HK-2 (cell line): ENCODE measurements at regions not wholly inside any gene's neighbourhood (a gene's known extent, or its start where the extent isn't known, plus 50 kb on each side); places are given as distances from the start of the nearest gene placed in this dataset.
"Not testable (repeated sequence)": the region's sequence is repeated elsewhere in the genome, so short reads cannot be mapped to it uniquely, and the experiment has no call there.

ENCODE experiments used
- DNase-seq: peaks from one replicate; pipeline ENCODE4 v3.0.0-alpha.2; 2018; ENCODE audit not compliant: unreplicated experiment

DNA sequence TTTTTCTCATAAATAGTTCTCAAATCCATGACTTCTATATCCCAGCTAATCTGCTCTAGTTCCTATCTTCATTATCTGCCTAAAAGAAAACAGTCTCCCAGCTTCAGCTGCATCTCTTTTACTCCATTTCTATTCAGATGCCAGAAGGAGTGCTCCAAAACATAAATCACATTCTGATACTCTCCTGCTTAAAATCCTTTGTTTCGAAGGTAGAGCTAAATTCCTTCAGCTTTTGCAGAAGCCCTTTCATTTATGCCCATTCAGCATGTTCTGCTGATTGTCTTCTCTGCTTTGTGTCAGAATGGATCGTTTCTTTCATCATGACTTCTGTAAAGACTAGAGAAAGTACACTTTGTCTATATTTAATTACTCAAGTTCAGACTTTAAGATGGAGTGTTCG lies 440.1 kb upstream of the SMIM31 start:
- DNase-seq = no peak

GRCh38 chr4:164318350-164318749 lies 435.6 kb upstream of the SMIM31 start:
- no peak for DNase-seq

DNA sequence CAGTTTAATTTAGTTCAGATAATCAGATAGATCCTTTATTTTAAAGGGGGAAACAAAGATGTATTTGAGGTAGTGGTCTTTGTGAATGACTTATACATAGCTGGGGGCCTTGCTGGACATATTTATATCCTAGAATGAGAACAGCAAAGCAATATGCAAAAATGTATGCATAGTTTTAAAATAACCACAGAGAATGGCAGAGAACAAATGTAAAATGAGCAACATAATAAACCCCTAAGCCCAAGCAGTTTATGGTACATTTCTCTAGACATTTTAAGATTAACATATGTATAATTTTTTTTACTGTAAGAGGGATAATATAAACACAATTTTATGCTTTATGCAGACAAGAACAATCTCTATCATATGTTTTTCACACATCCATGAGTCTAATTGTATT lies 434.2 kb upstream of the SMIM31 start:
- no peak for DNase-seq

- no peak for DNase-seq
These were observed 433.1 kb upstream of the SMIM31 start for GRCh38 chr4:164320847-164321246.

- DNase-seq = no peak
These were observed 427.9 kb upstream of the SMIM31 start for GRCh38 chr4:164326056-164326455.

DNA sequence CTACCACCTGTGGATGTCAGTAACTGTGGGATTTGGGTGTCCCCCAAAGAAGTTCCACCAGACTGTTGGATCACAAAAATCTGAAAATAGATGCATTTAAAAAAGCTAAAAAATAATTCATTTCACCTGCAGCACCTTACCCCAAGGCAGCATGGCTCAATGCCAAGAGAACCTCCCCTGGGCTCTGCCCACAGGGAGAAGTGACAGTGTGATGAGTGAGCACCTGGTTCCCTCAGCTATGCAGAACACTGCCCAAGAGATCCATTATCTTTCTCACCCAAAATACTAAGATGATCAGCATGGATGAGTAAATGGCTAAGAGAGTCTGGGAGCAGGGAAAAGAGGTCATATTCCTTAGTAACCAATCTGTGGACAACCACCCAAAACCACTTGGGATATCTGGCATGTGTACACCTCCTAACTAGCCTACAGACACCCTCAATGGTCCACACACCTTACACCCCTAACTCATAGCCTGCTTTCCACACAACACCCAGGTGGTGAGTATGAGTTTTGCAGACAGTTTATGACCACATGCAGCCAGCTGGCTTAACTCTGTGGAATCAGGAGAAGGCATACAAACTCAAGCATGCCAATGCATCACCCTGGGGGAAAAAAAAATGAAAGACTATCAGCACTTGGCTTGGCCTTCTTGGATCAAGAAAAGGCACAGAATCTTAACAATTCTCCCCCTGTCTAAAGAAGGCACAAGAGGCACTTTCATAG lies 416.5 kb upstream of the SMIM31 start:
- DNase-seq = no peak

- DNase-seq = no peak
These were observed 410.4 kb upstream of the SMIM31 start for GRCh38 chr4:164343472-164343976.

DNA sequence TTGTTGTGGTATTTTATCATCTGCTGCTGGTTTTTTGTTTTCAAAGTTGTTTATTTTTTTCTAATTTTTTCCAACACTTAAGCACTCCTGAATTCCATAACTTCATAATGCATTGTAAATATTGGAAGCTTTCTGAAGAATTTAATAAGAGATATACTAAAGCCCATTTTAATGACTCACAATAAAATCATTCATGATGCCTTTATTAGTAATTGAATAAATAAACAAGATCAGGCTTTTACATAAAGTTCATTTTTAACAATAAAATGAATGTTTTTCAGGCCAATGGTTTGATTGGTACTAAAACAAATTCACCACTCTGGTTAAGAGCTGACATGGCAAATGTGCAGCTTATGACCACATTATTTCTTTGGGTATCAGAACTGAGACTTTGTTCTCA lies 408.2 kb upstream of the SMIM31 start:
- no peak for DNase-seq

DNA sequence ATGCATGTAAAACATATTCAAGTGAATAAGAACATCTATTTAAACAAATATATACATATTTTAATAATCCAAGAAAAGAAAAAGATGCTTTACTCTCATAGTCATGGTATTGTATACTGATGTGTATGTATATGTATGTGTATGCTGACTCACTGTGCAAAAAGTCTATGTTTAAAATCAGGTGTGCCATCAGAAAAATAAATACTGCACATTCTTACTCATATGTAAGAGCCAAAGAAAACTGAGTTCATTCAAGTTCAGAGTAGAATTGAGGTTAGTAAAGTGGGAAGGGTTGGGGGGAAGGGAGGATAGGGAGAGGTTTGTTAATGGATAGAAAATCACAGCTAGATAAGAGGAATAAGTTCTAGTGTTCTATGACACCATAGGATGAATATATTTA lies 403.9 kb upstream of the SMIM31 start:
- DNase-seq = no peak

- DNase-seq = not testable (repeated sequence)
These were observed 403.2 kb upstream of the SMIM31 start for GRCh38 chr4:164350716-164351115.

DNA sequence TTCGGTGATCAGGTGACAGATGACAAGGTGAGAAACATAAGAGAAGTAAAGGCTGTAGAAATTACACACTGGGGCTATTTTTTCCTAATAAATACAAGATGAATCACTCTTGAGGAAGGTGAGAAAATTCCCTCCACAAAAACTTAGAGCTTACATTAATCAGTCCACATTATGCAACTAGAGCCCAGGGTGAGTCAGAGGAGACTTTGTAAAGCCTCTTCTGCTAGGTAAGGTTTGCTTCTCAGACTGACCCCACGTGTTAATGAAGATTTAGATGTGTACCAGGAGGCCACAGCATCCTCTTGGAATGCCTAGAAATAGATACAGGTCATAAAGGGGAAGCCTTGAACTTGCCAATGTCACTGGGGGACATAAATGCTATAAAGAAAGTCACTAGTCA lies 396.0 kb upstream of the SMIM31 start:
- DNase-seq = no peak

GRCh38 chr4:164358400-164358799 lies 395.5 kb upstream of the SMIM31 start:
- DNase-seq = no peak

DNA sequence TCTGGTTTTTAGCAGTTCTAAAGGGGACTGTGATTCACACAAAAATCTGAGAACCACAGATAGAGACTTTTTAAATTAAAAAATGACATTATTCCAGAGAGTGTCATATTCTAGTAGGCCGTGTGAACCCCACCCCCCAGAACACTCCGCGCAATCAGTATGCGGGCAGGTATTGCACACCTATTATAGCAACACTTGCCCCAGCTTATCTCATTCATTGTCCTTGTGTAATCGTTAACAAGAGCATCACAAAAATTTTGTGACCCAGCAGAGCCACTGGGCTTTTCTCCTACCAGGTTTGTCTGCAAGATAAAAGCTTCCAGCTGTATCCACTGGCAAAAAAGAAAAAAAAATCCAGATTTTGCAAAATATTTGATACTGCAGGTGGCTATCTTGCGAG lies 394.1 kb upstream of the SMIM31 start:
- no peak for DNase-seq

- DNase-seq = no peak
These were observed 385.0 kb upstream of the SMIM31 start for GRCh38 chr4:164368894-164369293.

DNA sequence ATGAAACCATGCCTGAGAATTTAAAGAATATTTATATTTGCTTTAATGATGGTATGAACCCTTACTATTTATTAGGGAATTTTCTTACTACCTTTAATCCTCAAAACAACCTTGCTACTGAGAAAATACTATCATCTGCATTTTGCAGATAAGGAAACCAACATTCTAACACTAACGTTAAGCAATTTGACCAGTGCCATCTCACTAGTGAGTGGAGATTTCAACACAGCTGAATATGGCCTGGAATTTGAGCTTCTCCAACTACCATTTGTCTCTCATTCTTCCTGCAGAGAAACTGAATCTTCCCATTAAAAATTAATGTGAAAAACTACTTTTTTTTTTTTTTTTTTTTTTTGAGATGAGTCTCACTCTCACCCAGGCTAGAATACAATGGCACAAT lies 380.9 kb upstream of the SMIM31 start:
- DNase-seq = no peak

- no peak for DNase-seq
These were observed 376.7 kb upstream of the SMIM31 start for GRCh38 chr4:164377277-164377676.

DNA sequence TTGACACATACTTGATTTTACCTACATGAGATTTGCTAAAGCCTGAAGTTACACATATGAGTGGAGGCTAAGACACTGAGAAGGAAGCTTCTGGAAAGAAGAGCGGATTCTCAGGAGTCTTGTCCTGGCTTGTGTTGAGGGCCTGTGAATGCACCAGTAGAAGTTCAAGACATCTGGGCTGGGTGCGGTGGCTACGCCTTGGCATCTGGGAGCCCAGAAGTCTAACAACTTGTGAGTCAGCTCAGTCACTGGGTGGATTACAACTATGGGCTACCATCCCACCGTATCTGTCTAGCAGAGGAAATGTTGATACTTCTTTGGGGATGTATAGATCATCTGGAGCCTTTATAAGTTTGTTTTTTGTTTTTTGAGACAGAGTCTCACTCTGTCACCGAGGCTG lies 375.6 kb upstream of the SMIM31 start:
- DNase-seq = no peak

GRCh38 chr4:164379694-164380093 lies 374.2 kb upstream of the SMIM31 start:
- no peak for DNase-seq

GRCh38 chr4:164381859-164382258 lies 372.1 kb upstream of the SMIM31 start:
- DNase-seq = no peak

GRCh38 chr4:164383058-164383357 lies 370.9 kb upstream of the SMIM31 start:
- DNase-seq = no peak

DNA sequence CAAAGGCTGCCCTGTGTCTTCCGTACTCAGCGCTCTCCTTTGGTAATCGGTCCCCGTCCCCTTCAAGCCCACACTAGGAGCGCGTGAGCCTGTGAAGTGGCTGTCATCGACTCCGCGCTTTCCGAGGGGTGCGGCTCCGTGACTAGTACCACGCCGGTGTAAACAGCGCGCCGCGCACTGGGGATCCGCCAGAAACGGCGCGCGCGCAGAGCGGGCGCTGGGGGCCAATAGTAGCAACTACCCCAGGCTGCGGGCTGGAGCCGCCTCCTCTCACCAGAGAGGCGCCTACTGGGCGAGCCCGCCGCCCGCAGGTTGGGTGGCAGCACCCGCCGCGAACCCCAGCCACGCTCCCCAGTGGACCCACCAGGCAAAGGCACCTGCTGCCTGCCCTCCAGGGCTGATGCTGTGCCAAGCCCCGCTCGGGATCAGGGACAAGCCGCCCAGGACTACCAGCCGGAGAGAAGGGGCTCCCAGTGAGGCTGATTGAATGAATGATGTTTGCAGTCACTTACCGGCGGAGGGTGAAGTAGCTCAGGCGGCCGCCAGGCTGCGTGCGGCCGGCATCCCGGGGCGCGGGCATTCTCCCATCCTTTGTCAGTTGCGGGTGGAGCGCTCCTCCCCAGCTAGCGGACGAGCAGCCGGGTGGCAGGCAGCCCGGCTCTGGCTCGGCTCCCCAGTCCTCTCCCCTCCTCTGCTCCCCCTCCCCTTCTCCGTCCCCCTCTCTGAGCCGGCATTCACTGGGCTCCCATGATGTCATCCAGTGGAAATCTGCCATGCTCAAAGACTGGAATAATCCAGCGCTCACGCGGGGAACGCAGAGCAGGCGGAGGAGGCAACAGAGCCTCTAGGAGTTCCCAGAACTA lies 370.3 kb upstream of the SMIM31 start:
- no peak for DNase-seq

GRCh38 chr4:164384416-164384815 lies 369.5 kb upstream of the SMIM31 start:
- no peak for DNase-seq

DNA sequence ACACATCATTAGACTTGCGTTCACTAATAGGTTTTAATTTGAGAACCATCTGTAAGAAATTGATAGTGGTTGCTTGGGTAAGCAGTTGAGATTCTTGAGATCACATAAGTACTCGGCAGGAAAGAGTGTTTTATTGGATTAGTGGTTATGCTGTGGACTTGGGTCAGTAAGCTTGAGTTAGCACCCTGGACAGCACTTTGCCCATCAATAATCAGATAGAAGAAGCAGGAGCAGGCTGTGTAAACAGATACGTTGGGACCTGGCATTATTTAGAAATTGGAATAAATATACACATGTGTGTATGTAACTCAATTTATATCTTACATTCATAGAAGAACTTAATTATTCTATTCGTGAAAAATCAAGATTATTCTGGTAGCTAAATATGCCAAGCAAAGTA lies 357.5 kb upstream of the SMIM31 start:
- DNase-seq = no peak
